ENCODE measurements at regions not wholly inside any gene's neighbourhood (a gene's known extent, or its start where the extent isn't known, plus 50 kb on each side); places are given as distances from the start of the nearest gene placed in this dataset.

- no peak overlapping the region for H3K27ac ChIP-seq
- DNase-seq (ENCODE audit: low read depth in 1 of 2, low spot score in 1 of 2) (no peak), FAIRE-seq (no peak), ATAC-seq (no peak)
- peaks cover 25% of the 10 kb centered on the region for H3K9me3 ChIP-seq
- TF ChIP-seq EHMT2 (IDR thresholded peaks at IDR 0.05; ENCODE audit: low read depth) (no peak), KDM5A (IDR thresholded peaks at IDR 0.05) (no peak), HOXA7 (CRISPR knock-in tag; IDR thresholded peaks at IDR 0.05) (no peak), E2F6 (IDR thresholded peaks at IDR 0.05; ENCODE audit: borderline replicate concordance, low read depth) (no peak), MAFK (IDR thresholded peaks at IDR 0.05; ENCODE audit: partially characterized antibody) (no peak), FOSL2 (IDR thresholded peaks at IDR 0.05) (no peak), FOSL2 (CRISPR knock-in tag; IDR thresholded peaks at IDR 0.05) (no peak)
- no peak overlapping the region for H3K4me3 ChIP-seq
- no peak overlapping the region for H3K4me2 ChIP-seq
- ChIA-PET CTCF (no interaction called here), POLR2A (no interaction called here)
- no peaks in the 10 kb centered on the region for H3K4me1 ChIP-seq
These were observed 159.0 kb upstream of the LHX5 start for GRCh38 chr12:113630625-113631024.

GRCh38 chr12:113625499-113625898, 153.8 kb upstream of the LHX5 start:
- ATAC-seq (no peak), FAIRE-seq (no peak), DNase-seq (ENCODE audit: low read depth in 1 of 2, low spot score in 1 of 2) (no peak)
- TF ChIP-seq ATOH8 (CRISPR knock-in tag; IDR thresholded peaks at IDR 0.05; ENCODE audit: low read depth) (no peak), PBX3 (IDR thresholded peaks at IDR 0.05) (no peak), KDM5A (IDR thresholded peaks at IDR 0.05) (no peak), TP53 (CRISPR knock-in tag; IDR thresholded peaks at IDR 0.05) (no peak)
- peaks cover 19% of the 10 kb centered on the region for H3K9me3 ChIP-seq
- H3K4me3 ChIP-seq = no peak overlapping the region
- ChIA-PET CTCF (no interaction called here), POLR2A (no interaction called here)
- 30% methylated on average over 2 of the region's 2 CpGs for WGBS (ENCODE audit: missing lambda C conversion rate)
- no peaks in the 10 kb centered on the region for H3K4me1 ChIP-seq
- H3K27ac ChIP-seq = no peak overlapping the region
- no peak overlapping the region for H3K4me2 ChIP-seq

- Histone ChIP-seq H3K4me2 (no peak overlapping the region), H3K4me3 (no peak overlapping the region), H3K9me3 (peaks cover 11% of the 10 kb centered on the region; the same call in 1 of the 3 replicates), H3K4me1 (no peaks in the 10 kb centered on the region), H3K27ac (no peak overlapping the region)
- ChIA-PET CTCF (interaction anchor here (0.8 kb wide), 1 partner anchor 83 kb away, joined by 3 read pairs; no protein-coding TSS in a partner anchor), POLR2A (no interaction called here)
- TF ChIP-seq ZFP36 (IDR thresholded peaks at IDR 0.05; ENCODE audit: borderline replicate concordance, partially characterized antibody) = no peak
- TF ChIP-seq GATA3 (IDR thresholded peaks at IDR 0.05; ENCODE audit: borderline replicate concordance) = no peak
- TF ChIP-seq HDAC2 (IDR thresholded peaks at IDR 0.05) = no peak
- TF ChIP-seq CEBPB (IDR thresholded peaks at IDR 0.05) = no peak
- TF ChIP-seq BCL3 (IDR thresholded peaks at IDR 0.05) = no peak
- TF ChIP-seq RARB (CRISPR knock-in tag; IDR thresholded peaks at IDR 0.05) = no peak
- TF ChIP-seq HES2 (IDR thresholded peaks at IDR 0.05) = no peak
- FAIRE-seq (no peak), DNase-seq (ENCODE audit: low read depth in 1 of 2, low spot score in 1 of 2) (no peak), ATAC-seq (no peak)
- 33% methylated on average over 10 of the region's 10 CpGs for WGBS (ENCODE audit: missing lambda C conversion rate)
These were observed 150.7 kb upstream of the LHX5 start for GRCh38 chr12:113622410-113622809.

GRCh38 chr12:113620437-113620976, 148.8 kb upstream of the LHX5 start:
- no peak overlapping the region for H3K4me3 ChIP-seq
- FAIRE-seq (no peak), DNase-seq (ENCODE audit: low read depth in 1 of 2, low spot score in 1 of 2) (no peak), ATAC-seq (no peak)
- ChIA-PET CTCF (no interaction called here), POLR2A (no interaction called here)
- no peak overlapping the region for H3K4me2 ChIP-seq
- WGBS (ENCODE audit: missing lambda C conversion rate) = 67% methylated on average over 6 of the region's 6 CpGs
- H3K27ac ChIP-seq = no peak overlapping the region
- peaks cover under 1% of the 10 kb centered on the region; the same call in 1 of the 3 replicates for H3K9me3 ChIP-seq
- no peaks in the 10 kb centered on the region for H3K4me1 ChIP-seq
- TF ChIP-seq PHF8 (IDR thresholded peaks at IDR 0.05; ENCODE audit: borderline replicate concordance, low read depth) (no peak), NFE2L2 (conservative IDR thresholded peaks at IDR 0.05; ENCODE audit: low read length) (no peak), CBX8 (IDR thresholded peaks at IDR 0.05) (no peak), POLR2AphosphoS2 (conservative IDR thresholded peaks at IDR 0.05; ENCODE audit: low read length) (no peak), MYC (IDR thresholded peaks at IDR 0.05; ENCODE audit: borderline replicate concordance, low read length) (no peak), HES2 (IDR thresholded peaks at IDR 0.05) (no peak), REST (IDR thresholded peaks at IDR 0.05) (no peak), KDM1A (IDR thresholded peaks at IDR 0.05; ENCODE audit: low read depth) (no peak), ZFP36 (IDR thresholded peaks at IDR 0.05; ENCODE audit: borderline replicate concordance, partially characterized antibody) (no peak)
